Activated CD4-positive, alpha-beta T cell treated with anti-CD3 and anti-CD28 coated beads, Interleukin-2, amount 10 ng/mL, durations not matched to agents 7 days and 5 days (primary cell): ENCODE measurements at regions not wholly inside any gene's neighbourhood (a gene's known extent, or its start where the extent isn't known, plus 50 kb on each side); places are given as distances from the start of the nearest gene placed in this dataset.
"Not testable (repeated sequence)": the region's sequence is repeated elsewhere in the genome, so short reads cannot be mapped to it uniquely, and the experiment has no call there.

Source experiments
- CTCF ChIA-PET: fragments of 350-600 bp; sonication (Branson Sonifier 250); formaldehyde crosslinking; loops from one replicate; lab custom pipeline; 2021; ENCODE audit warnings: antibody characterized with exemption; lab: Charles Lee
- POLR2A ChIA-PET: fragments of 350-600 bp; sonication (Branson Sonifier 250); formaldehyde crosslinking; loops from one replicate; lab custom pipeline; 2021; ENCODE audit warnings: antibody characterized with exemption; lab: Charles Lee
- DNase-seq: peaks from one replicate; pipeline ENCODE4 v3.0.0-alpha.2; 2020
- H3K27ac Mint-ChIP-seq: one replicate; pipeline ENCODE4 v1.8.0; 2021; ENCODE audit warnings: mild to moderate bottlenecking, moderate library complexity, mixed read lengths
- H3K27me3 Mint-ChIP-seq: one replicate; pipeline ENCODE4 v1.8.0; 2021; ENCODE audit warnings: mixed read lengths
- H3K36me3 Mint-ChIP-seq: one replicate; pipeline ENCODE4 v1.8.0; 2021; ENCODE audit warnings: low read depth, mixed read lengths
- H3K4me1 Mint-ChIP-seq: one replicate; pipeline ENCODE4 v1.8.0; 2021; ENCODE audit warnings: mixed read lengths
- H3K4me3 Mint-ChIP-seq: one replicate; pipeline ENCODE4 v1.8.0; 2021; ENCODE audit warnings: mild to moderate bottlenecking, moderate library complexity, mixed read lengths
- H3K9me3 Mint-ChIP-seq: one replicate; pipeline ENCODE4 v1.8.0; 2021; ENCODE audit warnings: mixed read lengths

DNA sequence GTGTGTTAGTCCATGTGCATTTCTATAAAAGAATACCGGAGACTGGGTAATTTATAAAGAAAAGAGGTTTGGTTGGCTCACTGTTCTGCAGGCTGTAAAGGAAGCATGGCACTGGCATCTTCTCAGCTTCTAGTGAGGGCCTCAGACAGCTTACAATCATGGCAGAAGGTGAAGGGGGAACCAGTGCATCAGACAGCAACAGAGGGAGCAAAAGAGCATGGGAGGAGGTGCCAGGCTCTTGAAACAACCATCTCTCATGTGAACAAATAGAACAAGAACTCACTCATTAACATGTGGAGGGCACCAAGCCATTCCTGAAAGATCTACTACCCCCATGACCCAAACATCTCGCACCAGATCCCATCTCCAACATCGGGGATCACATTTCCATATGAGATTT is 89.2 kb upstream of the IL33 start:
- ChIA-PET CTCF (no interaction called here), POLR2A (interaction anchor here (0.6 kb wide), 1 partner anchor 293 kb away, joined by 3 read pairs; the partner anchor contains the start of gene ERMP1)
- H3K4me3 Mint-ChIP-seq: no peak overlapping the region
- H3K4me1 Mint-ChIP-seq: no peaks in the 10 kb centered on the region
- no peak for DNase-seq
- peaks cover 24% of the 10 kb centered on the region for H3K27me3 Mint-ChIP-seq
- no peaks in the 10 kb centered on the region for H3K36me3 Mint-ChIP-seq
- H3K27ac Mint-ChIP-seq: no peak overlapping the region
- H3K9me3 Mint-ChIP-seq: no peaks in the 10 kb centered on the region

DNA sequence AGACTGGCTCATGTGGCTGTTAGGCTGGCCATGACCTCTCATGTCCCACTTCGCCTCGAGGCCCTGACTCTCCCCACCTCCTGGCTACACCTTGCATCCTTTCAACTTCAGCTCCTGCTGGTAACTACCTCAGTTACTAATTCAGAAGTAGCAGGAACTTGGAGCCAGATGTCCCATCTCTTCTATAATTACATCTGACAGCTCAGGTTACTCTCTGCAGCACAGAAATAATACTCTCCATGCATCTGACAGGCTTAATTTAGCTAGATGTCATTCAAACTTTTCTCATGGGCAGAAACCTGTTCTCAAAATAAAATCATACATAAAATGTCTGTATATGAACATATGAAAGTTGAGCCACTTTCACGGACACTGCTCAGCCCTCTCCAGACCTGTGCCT is 92.2 kb upstream of the IL33 start:
- ChIA-PET CTCF (no interaction called here), POLR2A (no interaction called here)
- Mint-ChIP-seq H3K36me3 (no peaks in the 10 kb centered on the region), H3K27ac (no peak overlapping the region), H3K4me3 (no peak overlapping the region), H3K27me3 (peaks cover 9% of the 10 kb centered on the region), H3K9me3 (no peaks in the 10 kb centered on the region), H3K4me1 (no peaks in the 10 kb centered on the region)
- DNase-seq: no peak

DNA sequence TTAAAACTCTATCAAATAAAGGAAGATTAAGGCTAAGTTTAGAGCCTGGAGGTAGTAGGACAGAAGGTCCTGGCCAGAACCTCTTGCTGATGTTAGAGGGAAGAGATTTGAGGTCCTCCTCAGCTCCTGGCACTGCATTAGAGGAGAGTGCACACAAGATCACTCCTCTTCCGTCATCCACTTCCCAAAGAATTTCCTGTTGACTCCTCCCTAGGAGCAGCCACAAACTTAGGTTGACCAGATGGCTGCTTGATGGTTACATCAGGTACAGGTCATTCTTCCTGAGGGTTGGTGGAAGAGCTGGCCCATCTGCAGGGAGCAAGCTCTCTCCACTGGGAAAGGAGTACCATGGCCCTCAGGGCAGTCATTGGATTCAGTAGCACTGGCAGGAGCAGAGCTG is 93.9 kb upstream of the IL33 start:
- Mint-ChIP-seq H3K36me3 (no peaks in the 10 kb centered on the region), H3K9me3 (no peaks in the 10 kb centered on the region), H3K27ac (no peak overlapping the region), H3K27me3 (peaks cover 8% of the 10 kb centered on the region), H3K4me3 (no peak overlapping the region), H3K4me1 (no peaks in the 10 kb centered on the region)
- no peak for DNase-seq
- ChIA-PET CTCF (interaction anchor here (0.6 kb wide), 1 partner anchor 234 kb away, joined by 3 read pairs; no protein-coding TSS in a partner anchor), POLR2A (no interaction called here)

DNA sequence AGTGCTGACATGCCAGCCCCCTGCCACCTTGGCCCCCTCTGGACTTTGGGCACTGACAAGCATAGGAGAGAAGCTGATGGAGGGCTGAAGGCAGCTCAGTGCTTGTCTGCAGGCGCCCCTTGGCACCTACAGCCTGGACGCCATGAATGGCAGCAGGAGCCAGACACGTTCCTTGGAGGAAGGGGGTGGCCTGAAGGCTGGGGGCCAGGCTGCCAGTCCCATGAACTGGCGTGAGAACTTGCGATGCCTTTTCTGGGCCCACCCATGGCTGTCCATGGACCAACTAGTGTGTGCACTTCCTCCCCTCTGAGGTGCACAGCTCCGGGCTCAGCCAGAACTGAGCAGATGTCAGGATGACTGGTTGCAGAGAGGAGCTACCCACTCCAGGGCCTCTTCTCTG is 99.0 kb upstream of the RANBP6 start:
- H3K4me1 Mint-ChIP-seq: no peaks in the 10 kb centered on the region

DNA sequence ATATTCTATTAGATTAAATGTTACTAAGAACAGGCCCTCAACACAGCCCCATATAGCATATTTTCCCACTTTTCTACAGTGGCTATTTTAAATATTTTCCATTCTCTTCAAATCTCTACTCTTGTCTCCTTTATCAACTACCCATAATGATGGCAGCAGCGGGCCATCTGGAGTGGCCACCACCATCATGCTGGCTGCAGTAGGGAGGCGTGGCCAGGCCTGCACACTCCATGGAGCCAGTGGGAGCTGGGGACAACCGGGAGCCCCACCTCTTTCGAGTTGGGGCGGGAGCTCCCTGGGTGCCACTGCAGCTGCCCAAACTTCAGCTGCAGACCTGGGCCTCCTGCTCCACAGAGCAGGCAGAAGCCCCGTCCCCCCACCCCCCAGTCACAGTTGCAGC is 98.4 kb upstream of the RANBP6 start:
- H3K4me1 Mint-ChIP-seq: no peaks in the 10 kb centered on the region
- no peak overlapping the region for H3K4me3 Mint-ChIP-seq
- peaks cover 2% of the 10 kb centered on the region for H3K9me3 Mint-ChIP-seq
- no peaks in the 10 kb centered on the region for H3K36me3 Mint-ChIP-seq
- no peaks in the 10 kb centered on the region for H3K27me3 Mint-ChIP-seq
- ChIA-PET CTCF (no interaction called here), POLR2A (no interaction called here)
- H3K27ac Mint-ChIP-seq: no peak overlapping the region
- DNase-seq: no peak

More for the DNA sequence above, 99.0 kb upstream of the RANBP6 start:
- no peak for DNase-seq
- Mint-ChIP-seq H3K27ac (no peak overlapping the region), H3K27me3 (no peaks in the 10 kb centered on the region), H3K9me3 (peaks cover 2% of the 10 kb centered on the region), H3K4me3 (no peak overlapping the region), H3K36me3 (no peaks in the 10 kb centered on the region)
- ChIA-PET CTCF (no interaction called here), POLR2A (interaction anchor here (0.6 kb wide), 1 partner anchor 418 kb away, joined by 3 read pairs; no protein-coding TSS in a partner anchor)

DNA sequence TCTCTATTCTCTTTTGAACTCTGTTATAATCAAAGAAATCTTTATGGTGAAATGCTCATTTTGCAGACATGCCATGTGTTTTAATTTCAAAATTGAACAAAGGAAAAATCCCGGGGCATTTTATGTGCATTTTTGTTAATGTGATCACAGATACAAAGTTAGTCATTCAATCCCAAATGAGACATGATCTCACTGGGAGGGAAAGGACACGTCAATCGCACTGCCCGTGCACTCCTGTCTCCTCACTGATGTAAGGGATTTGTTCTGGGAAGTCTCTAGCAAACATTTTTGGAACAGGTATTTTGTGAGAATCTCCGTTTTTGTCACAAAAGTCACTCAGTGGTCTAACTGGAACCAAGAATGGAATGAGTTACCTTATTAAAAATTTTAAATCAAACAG is 97.9 kb upstream of the RANBP6 start:
- POLR2A ChIA-PET: no interaction called here
- CTCF ChIA-PET: interaction anchor here (0.6 to 0.7 kb wide), 2 partner anchors 250 to 1653 kb away, joined by 3 read pairs; no protein-coding TSS in a partner anchor
- Mint-ChIP-seq H3K4me1 (no peaks in the 10 kb centered on the region), H3K27me3 (no peaks in the 10 kb centered on the region), H3K4me3 (no peak overlapping the region), H3K36me3 (no peaks in the 10 kb centered on the region), H3K9me3 (peaks cover 2% of the 10 kb centered on the region), H3K27ac (no peak overlapping the region)
- no peak for DNase-seq

DNA sequence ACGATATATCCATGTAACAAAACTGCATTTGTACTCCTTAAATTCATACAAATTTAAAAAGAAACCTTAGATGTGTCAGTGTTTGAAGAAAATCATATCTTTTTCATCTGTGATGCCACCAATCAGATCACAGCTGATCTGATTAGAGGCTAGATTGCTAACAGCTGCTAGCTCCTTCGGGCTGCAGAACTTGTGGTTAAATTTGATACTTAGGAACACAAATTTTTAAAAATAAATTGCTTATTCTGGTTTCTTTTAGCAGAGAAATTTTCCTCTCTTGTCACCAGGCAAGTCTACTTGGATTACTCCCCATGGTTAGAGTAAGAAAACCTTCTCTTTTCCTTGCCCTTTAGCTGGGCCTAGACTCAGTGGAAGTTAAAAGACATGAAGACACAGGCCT is 94.6 kb upstream of the RANBP6 start:
- no peak overlapping the region for H3K27ac Mint-ChIP-seq
- H3K4me1 Mint-ChIP-seq: no peaks in the 10 kb centered on the region
- H3K9me3 Mint-ChIP-seq: no peaks in the 10 kb centered on the region
- H3K4me3 Mint-ChIP-seq: no peak overlapping the region
- CTCF ChIA-PET: no interaction called here
- no peak for DNase-seq
- no peaks in the 10 kb centered on the region for H3K27me3 Mint-ChIP-seq
- POLR2A ChIA-PET: no interaction called here
- no peaks in the 10 kb centered on the region for H3K36me3 Mint-ChIP-seq

DNA sequence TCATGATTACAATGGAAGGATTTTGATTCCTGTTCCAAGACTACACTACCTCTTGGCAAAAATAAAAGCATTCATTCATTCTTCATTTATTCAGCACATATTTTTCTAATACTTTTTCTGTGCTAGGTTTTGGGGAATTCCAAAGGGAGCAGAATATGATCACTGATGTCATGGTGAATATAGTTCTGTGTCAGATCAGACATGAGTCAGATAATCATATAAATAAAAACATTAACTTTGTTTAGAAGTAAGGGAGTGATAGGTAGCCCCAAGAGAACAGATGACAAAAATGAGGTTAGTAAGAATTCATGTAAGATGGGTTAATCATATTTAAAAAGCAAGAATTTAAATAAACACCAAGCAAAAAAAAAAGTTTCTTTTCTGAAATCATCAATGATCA is 94.1 kb upstream of the RANBP6 start:
- POLR2A ChIA-PET: no interaction called here
- Mint-ChIP-seq H3K27ac (no peak overlapping the region), H3K27me3 (no peaks in the 10 kb centered on the region), H3K4me3 (no peak overlapping the region), H3K4me1 (no peaks in the 10 kb centered on the region), H3K9me3 (no peaks in the 10 kb centered on the region), H3K36me3 (no peaks in the 10 kb centered on the region)
- CTCF ChIA-PET: no interaction called here
- DNase-seq: no peak

DNA sequence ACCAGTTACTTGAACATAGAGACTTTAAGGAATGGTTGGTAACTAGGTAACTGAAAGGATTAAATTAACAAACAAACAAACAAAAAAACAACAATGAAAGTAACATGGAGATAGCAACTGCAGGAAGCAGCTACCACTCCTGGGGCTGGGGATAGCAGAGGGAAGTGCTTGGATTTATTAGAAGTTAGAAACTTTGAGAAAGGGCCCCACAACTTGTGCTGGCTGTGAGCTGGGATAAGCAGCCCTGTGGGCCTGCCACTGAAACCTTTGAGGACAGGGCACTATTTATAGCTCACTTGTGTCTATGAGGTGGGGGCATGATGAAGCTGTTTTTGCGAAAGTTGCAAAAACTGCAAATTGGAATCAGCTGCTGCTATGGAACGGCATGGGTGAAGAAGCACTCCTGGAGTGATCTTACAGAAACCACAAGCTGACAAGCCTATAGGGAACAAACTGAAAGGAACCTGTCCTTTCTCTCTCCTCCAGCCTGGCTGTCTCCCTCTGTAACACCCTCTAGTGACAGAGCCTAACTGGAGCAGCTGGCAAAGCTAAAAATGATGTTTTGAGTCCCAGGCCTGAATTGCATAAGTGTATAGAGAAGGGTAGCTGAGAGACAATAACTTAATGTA is 91.4 kb upstream of the RANBP6 start:
- Mint-ChIP-seq H3K27ac (no peak overlapping the region), H3K4me1 (no peaks in the 10 kb centered on the region), H3K36me3 (no peaks in the 10 kb centered on the region), H3K4me3 (no peak overlapping the region), H3K9me3 (no peaks in the 10 kb centered on the region), H3K27me3 (no peaks in the 10 kb centered on the region)
- ChIA-PET POLR2A (no interaction called here), CTCF (no interaction called here)
- no peak for DNase-seq

DNA sequence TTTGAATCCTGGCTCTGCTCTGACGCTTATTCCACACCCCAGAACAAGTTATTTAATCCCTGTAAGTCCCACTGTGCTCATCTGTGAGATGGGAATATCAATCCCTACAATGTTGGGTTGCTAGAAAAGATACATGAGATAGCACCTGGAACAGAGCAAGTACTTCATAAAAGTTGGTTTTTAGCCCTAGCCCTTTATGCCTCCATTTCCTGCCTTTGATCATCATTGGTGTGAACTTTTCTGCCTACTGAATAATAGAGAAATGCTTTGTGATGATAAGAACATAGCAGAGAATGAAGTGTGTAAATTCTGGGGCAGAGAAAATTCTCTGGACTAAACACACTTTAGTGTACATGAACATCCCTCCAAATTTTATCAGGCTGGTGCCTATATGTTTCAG is 90.3 kb upstream of the RANBP6 start:
- CTCF ChIA-PET: interaction anchor here (0.6 kb wide), 1 partner anchor 324 kb away, joined by 4 read pairs; no protein-coding TSS in a partner anchor
- H3K4me3 Mint-ChIP-seq: no peak overlapping the region

DNA sequence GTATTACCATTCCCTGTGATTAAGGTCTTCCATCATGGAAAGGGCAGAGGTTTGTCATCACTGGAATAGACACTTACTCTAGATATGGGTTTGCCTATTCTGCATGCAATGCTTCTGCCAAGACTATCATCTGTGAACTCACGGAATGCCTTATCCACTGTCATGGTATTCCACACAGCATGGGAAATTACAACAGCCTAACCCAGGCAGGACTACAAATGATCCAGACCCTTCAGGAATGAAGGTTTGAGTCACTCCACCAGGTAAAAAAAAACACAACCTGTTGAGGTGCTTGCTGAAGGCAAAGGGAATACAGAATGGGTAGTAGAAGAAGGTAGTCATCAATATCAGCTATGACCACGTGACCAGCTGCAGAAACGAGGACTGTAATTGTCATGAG is 89.0 kb upstream of the RANBP6 start:
- H3K27me3 Mint-ChIP-seq, H3K36me3 Mint-ChIP-seq, H3K27ac Mint-ChIP-seq, H3K4me3 Mint-ChIP-seq, POLR2A ChIA-PET, DNase-seq, H3K4me1 Mint-ChIP-seq, H3K9me3 Mint-ChIP-seq, CTCF ChIA-PET: not testable (repeated sequence)

More for the DNA sequence above, 90.3 kb upstream of the RANBP6 start:
- H3K4me1 Mint-ChIP-seq: no peaks in the 10 kb centered on the region
- H3K27me3 Mint-ChIP-seq: no peaks in the 10 kb centered on the region
- POLR2A ChIA-PET: no interaction called here
- H3K27ac Mint-ChIP-seq: no peak overlapping the region
- DNase-seq: no peak
- no peaks in the 10 kb centered on the region for H3K9me3 Mint-ChIP-seq
- H3K36me3 Mint-ChIP-seq: no peaks in the 10 kb centered on the region

DNA sequence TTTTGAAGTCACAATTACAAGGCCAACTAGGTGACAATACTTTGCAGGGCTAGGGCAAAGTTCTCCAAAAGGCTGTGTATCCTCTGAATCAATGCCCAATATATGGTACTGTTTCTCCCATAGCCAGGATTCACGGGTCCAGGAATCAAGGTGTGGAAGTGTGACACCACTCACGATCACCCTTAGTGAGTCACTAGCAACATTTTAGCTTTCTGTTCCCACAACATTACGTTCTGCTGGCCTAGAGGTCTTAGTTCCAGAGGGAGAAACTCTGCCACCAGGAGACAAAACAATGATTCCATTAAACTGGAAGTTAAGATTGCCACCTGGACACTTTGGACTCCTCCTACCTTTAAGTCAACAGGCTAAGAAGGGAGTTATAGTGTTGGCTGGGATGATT is 88.5 kb upstream of the RANBP6 start:
- CTCF ChIA-PET, H3K9me3 Mint-ChIP-seq, H3K4me3 Mint-ChIP-seq, H3K36me3 Mint-ChIP-seq, H3K27ac Mint-ChIP-seq, H3K4me1 Mint-ChIP-seq, DNase-seq, H3K27me3 Mint-ChIP-seq, POLR2A ChIA-PET: not testable (repeated sequence)

DNA sequence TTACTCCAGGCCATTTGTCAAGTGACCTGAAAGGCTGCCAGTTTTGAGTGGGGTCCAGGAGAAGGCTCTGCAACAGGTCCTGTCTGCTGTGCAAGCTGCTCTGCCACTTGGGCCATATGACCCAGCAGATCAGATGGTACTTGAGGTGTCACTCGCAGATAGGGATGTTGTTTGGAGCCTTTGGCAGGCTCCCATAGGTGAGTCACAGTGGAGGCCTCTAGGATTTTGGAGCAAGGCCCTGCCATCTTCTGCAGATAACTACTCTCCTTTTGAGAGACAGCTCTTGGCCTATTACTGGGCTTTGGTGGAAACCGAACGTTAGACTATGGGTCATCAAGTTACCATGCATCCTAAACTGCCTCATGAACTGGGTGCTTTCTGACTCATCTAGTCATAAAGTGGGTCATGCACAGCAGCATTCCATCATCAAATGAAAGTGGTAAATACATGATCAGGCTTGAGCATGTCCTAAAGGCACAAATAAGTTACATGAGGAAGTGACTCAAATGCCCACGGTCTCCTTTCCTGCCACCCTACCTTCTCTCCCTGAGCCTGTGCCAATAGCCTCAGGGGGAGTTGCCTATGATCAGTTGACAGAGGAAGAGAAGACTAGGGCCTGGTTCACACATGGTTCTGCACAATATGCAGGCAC is 87.0 kb upstream of the RANBP6 start:
- DNase-seq, H3K27me3 Mint-ChIP-seq, H3K9me3 Mint-ChIP-seq, CTCF ChIA-PET, H3K4me3 Mint-ChIP-seq, H3K4me1 Mint-ChIP-seq, H3K27ac Mint-ChIP-seq, H3K36me3 Mint-ChIP-seq, POLR2A ChIA-PET: not testable (repeated sequence)
